Breast epithelium (tissue), 3 donors: ENCODE measurements at regions not wholly inside any gene's neighbourhood (a gene's known extent, or its start where the extent isn't known, plus 50 kb on each side); places are given as distances from the start of the nearest gene placed in this dataset.

Source experiments
- POLR2A ChIP-seq: fragments of 450-650 bp; IDR thresholded peaks from one replicate; pipeline ENCODE4 v1.6.1; 2016; ENCODE audit warnings: antibody characterized with exemption, mild to moderate bottlenecking, moderate library complexity
- POLR2AphosphoS5 ChIP-seq, 3 donors: sonication (generic); formaldehyde crosslinking; IDR thresholded peaks; one replicate each; pipeline ENCODE4 v1.6.1; 2017; ENCODE audit warnings: antibody characterized with exemption in 3 of 3
- TF ChIP-seq, protein P1 (sequence below), 3 donors: fragments of 450-650 bp; IDR thresholded peaks; one replicate each; pipeline ENCODE4 v1.5.1; 2016 to 2017; ENCODE audit warnings: antibody characterized with exemption in 3 of 3, mild to moderate bottlenecking in 3 of 3, moderate library complexity in 3 of 3

DNA sequence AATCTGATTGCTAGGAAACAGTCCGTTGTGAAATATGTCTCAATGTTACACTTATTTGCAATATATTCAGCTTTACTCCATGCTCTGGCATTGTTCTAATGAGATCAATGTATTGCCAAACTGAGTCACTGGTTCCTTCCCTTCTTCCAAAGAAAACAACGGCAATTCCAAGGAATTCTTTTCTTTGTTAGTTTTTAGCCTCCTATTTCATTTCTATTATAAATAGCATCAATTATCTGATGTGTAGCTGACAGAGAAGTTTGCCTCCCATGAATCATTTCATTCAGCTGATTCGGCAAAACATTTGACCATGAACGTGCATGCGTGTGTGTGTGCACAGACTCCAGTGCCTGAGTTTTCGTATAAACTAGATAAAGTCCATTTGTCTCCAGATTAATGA is 346.8 kb downstream of the ETS1 start:
- TF ChIP-seq POLR2A (no peak), POLR2AphosphoS5 (IDR thresholded peaks at IDR 0.05) (no peak)
- TF ChIP-seq, protein P1, sequence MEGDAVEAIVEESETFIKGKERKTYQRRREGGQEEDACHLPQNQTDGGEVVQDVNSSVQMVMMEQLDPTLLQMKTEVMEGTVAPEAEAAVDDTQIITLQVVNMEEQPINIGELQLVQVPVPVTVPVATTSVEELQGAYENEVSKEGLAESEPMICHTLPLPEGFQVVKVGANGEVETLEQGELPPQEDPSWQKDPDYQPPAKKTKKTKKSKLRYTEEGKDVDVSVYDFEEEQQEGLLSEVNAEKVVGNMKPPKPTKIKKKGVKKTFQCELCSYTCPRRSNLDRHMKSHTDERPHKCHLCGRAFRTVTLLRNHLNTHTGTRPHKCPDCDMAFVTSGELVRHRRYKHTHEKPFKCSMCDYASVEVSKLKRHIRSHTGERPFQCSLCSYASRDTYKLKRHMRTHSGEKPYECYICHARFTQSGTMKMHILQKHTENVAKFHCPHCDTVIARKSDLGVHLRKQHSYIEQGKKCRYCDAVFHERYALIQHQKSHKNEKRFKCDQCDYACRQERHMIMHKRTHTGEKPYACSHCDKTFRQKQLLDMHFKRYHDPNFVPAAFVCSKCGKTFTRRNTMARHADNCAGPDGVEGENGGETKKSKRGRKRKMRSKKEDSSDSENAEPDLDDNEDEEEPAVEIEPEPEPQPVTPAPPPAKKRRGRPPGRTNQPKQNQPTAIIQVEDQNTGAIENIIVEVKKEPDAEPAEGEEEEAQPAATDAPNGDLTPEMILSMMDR (IDR thresholded peaks at IDR 0.05) = no peak
